ENCODE measurements at regions not wholly inside any gene's neighbourhood (a gene's known extent, or its start where the extent isn't known, plus 50 kb on each side); places are given as distances from the start of the nearest gene placed in this dataset.

- no peak for DNase-seq (ENCODE audit: low read depth in 2 of 2)
Observed at GRCh38 chr1:208640295-208640694, 396.1 kb upstream of the PLXNA2 start.

- no peak for DNase-seq (ENCODE audit: low read depth in 2 of 2)
Observed at GRCh38 chr1:208641579-208642280, 397.5 kb upstream of the PLXNA2 start.

DNA sequence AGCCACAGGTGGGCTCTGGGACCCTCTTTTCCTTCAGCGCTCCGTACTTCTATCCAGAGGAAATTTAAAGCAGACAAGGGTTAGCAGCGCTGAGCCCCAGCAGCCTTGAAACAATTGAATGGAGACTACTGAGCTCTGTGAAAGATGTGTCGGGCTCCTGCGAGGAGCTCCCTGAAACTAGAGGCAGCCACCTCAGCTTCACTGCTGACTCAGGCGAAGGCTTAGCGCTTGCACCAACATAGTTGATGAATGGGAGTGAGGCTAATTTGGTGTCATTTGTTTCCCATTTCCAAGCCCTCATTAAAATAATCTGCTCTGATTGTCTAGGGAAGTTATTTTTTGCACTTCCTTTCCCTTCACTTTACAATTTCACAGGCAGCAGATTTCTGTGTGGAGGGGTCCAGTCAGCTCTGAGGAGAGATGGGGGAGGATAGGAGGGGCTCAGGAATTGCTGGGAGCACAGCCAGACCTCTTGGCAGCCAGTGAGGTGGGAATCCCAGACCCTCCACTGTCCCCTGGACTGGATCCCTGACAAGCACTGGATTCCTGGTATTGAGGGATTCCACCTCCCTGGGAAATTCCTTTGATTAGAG lies 398.9 kb upstream of the PLXNA2 start:
- no peak for DNase-seq (ENCODE audit: low read depth in 2 of 2)

GRCh38 chr1:208644401-208645160 lies 400.4 kb upstream of the PLXNA2 start:
- no peak for DNase-seq (ENCODE audit: low read depth in 2 of 2)

DNA sequence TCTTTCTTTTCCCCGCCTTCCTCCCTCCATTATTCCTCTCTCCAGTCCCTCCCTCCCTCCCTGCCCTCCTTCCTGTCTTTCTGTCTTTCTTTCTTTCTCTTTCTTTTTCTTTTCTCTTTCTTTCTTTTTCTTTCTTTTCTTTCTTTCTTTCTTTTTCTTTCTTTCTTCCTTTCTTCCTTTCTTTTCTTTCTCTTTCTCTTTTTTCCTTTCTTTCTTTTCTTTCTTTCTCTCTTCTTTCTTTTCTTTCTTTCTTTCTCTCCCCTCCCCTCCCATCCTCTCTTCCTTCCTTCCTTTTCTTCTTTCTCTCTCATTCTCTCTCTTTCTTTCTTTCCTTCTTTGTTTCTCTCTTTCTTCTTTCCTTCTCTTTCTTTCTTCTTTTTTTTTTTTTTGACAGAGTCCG lies 402.2 kb upstream of the PLXNA2 start:
- DNase-seq (ENCODE audit: low read depth in 2 of 2) = no peak

GRCh38 chr1:208648146-208648545 lies 404.0 kb upstream of the PLXNA2 start:
- no peak for DNase-seq (ENCODE audit: low read depth in 2 of 2)

DNA sequence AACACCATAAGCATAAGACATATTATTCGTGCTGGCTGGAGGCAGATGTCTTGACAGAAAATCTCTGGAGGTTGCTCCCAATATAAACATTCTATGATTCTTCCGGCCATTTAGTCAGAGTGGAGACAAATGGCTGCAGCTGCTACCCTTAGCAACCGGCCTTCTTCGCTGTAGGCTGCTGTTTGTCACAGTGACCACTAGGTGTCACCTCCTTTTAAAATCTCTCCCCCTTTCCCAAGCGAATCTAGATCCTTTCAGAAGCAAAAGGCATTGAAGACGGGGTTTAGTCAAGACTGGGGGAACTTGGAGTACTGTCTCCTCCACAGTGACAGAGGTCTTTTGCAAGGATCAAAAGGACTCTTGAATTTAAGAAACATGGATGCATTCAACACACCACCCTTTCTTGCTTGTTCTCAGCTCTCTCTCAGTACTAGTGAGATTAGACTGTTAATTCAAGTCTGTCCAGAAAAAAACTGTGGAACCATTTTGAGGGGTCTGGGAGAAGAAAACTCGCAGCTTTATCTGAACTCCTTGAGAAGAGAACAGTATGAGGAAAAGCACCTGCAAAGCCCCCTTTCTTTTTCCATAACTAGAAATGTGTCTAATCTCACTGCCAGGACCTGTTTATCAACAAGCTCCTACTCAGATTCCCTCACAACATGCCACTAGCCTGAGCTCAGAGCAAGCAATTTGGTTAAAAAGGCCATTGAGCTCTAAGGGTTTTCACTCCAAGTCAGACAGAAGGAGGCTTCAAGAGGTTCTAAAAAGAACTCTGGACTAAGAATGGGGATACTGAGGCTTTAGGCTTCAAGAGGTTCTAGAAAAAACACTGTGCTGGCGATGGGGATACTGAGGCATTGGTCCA lies 408.3 kb upstream of the PLXNA2 start:
- DNase-seq (ENCODE audit: low read depth in 2 of 2) = no peak

GRCh38 chr1:208653426-208653825 lies 409.2 kb upstream of the PLXNA2 start:
- no peak for DNase-seq (ENCODE audit: low read depth in 2 of 2)

- no peak for DNase-seq (ENCODE audit: low read depth in 2 of 2)
Observed at GRCh38 chr1:208654241-208654640, 410.1 kb upstream of the PLXNA2 start.

DNA sequence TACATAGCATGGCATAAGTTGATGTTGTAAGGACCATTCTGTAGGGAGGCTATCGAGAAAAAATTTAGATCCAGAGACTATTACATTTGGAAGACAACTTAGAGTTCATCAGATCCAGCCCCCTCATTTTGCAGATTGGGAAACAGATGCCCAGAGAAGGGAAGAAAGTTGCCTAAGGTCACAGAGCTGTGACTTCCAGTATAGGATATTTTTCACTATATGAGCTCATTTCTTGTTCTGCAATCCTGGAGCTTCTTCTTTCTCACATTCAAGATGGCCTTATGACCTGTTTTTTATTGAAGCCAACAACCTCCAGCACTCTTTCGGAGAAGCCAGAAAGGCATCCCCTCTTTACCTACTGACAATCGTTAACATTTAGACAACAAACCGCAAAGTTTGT lies 421.8 kb upstream of the PLXNA2 start:
- DNase-seq (ENCODE audit: low read depth in 2 of 2) = no peak

GRCh38 chr1:208668991-208669390 lies 424.8 kb upstream of the PLXNA2 start:
- DNase-seq (ENCODE audit: low read depth in 2 of 2) = no peak

DNA sequence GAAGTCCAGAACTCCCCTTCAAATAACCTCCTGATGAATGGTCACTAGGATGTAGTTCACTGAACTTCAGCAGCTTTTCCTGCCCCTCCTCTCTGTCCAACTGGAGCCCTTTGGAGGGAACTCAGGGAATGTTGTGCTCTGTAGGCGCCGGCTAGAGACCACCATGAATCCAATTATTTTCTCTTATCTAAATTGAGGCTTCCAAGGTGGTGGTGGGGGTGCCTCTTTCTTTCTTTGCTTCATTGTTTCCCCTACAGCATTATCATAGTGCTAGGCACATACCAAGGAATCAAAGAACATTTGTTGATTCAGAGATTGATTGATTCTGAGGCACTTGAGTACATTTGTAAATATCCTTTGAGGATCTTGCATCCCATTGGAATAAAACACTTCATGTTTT lies 426.6 kb upstream of the PLXNA2 start:
- DNase-seq (ENCODE audit: low read depth in 2 of 2) = no peak

- no peak for DNase-seq (ENCODE audit: low read depth in 2 of 2)
Observed at GRCh38 chr1:208681878-208682663, 437.9 kb upstream of the PLXNA2 start.

DNA sequence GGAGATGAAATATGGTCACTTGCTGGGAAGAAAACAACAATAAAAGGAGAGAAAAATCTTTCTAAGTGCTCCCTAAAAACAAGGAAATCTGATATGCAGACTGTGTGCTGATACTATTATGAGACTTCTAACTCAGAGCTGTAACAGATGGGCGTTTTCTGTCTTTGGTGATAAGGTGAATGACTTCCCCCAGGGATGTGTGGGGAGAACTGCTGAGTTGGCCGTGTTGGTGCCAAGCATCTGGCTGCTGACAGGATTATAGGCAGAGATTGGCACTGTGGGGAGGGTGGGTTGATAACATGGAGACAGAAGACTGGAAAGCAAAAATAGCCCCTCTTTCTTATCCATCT lies 438.5 kb upstream of the PLXNA2 start:
- DNase-seq (ENCODE audit: low read depth in 2 of 2) = no peak

GRCh38 chr1:208683141-208683540 lies 439.0 kb upstream of the PLXNA2 start:
- no peak for DNase-seq (ENCODE audit: low read depth in 2 of 2)

DNA sequence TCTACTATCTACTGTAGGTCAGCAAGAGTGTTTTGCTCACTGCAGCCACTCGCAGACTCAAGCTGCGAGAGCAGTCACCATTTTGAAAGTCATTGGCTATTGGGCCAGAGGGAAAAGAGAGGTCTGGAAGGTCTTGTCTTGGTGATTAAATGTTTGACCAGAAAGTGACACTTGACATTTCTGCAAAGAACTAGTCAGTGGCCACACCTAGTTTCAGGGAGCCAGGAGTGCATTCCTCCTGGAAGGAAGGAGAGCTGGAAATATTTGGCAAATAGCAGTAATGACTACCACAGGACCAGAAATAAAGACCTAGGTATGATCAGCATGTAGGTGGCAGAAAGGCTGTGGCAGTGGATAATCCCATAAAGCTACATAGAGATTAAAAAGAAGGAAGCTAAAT lies 440.0 kb upstream of the PLXNA2 start:
- DNase-seq (ENCODE audit: low read depth in 2 of 2) = no peak

DNA sequence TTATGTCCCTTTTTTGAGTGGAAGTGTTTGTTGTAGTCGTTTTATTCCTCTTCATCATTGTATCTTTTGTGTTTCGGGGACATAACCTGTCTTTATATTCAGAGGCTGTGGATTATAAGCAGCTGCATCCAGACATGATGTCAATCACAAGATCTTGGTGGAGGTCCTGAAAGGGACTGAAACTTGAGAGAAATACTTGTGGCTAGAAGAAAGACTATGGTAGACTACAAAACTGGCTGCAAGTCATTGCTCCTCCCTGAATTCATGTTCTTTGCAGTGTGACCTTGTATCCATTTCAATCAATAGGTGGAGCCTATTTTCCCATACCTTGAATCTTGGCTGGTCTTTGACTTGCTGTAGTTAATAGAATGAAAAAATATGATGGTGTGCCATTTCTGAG lies 442.4 kb upstream of the PLXNA2 start:
- no peak for DNase-seq (ENCODE audit: low read depth in 2 of 2)

GRCh38 chr1:208688656-208689315 lies 444.6 kb upstream of the PLXNA2 start:
- DNase-seq (ENCODE audit: low read depth in 2 of 2) = no peak

- no peak for DNase-seq (ENCODE audit: low read depth in 2 of 2)
Observed at GRCh38 chr1:208691012-208691411, 446.8 kb upstream of the PLXNA2 start.

DNA sequence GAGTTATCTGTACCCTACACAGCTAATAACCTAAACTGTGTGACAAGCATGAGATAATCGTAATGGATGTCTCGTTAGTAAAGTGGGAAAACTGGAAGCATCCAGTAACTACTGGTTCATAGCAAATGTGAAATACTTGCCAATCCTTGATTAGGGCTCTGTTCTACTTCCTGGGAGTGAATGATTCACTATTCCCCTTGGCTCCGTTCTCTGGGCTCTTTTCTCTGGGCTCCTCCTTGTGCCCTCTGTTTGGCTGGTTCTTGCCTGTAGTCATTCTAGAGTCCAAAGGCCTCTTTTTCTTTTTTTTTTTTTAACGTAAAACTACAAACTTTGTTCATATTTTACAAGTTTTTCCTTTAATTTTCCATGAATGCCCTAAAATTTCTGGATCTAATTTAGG lies 465.8 kb upstream of the PLXNA2 start:
- DNase-seq (ENCODE audit: low read depth in 2 of 2) = no peak

DNA sequence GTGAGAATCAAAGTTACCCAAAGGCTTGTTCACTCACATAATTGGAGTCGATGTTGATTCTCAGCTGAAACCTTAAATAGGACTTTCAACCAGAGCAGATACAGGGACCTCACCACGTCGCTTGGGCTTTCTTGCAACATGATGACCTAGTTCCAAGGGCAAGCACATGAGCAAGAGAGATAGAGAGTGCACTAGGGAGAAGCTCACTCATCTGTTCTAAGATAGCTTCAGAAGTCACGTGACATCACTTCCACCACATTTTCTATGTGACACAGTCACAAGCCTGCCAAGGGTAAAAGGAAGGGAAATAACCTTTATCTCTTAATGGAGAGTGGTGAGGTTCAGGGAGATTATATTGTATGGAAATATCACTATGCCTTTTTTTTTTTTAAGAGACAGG lies 470.1 kb upstream of the PLXNA2 start:
- no peak for DNase-seq (ENCODE audit: low read depth in 2 of 2)
